ENCODE measurements at regions not wholly inside any gene's neighbourhood (a gene's known extent, or its start where the extent isn't known, plus 50 kb on each side); places are given as distances from the start of the nearest gene placed in this dataset.

DNA sequence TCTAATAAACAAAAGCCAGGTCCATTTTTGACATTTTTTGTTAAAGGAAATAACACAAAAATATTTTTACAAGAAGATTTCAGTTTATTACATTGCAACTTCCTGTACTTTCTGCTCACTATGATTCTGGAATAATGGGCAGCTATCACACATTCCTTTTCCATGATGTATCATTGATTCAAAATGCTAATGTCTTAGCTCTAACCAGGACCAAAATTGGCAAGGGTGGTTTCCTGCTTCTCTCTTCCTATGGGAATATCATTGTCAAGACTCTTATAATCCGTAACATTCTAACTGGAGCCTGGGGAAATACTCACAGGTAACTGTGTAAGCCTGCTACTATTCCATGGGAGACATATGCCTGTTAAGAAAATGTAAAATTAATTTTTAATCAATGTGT, 218.6 kb downstream of the DCAF12L2 start:
- no peak for TF ChIP-seq POLR2A (IDR thresholded peaks at IDR 0.05)
- TF ChIP-seq, protein P1, sequence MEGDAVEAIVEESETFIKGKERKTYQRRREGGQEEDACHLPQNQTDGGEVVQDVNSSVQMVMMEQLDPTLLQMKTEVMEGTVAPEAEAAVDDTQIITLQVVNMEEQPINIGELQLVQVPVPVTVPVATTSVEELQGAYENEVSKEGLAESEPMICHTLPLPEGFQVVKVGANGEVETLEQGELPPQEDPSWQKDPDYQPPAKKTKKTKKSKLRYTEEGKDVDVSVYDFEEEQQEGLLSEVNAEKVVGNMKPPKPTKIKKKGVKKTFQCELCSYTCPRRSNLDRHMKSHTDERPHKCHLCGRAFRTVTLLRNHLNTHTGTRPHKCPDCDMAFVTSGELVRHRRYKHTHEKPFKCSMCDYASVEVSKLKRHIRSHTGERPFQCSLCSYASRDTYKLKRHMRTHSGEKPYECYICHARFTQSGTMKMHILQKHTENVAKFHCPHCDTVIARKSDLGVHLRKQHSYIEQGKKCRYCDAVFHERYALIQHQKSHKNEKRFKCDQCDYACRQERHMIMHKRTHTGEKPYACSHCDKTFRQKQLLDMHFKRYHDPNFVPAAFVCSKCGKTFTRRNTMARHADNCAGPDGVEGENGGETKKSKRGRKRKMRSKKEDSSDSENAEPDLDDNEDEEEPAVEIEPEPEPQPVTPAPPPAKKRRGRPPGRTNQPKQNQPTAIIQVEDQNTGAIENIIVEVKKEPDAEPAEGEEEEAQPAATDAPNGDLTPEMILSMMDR (IDR thresholded peaks at IDR 0.05), result no peak

Data from ovary (tissue), 3 donors.